ENCODE measurements at regions not wholly inside any gene's neighbourhood (a gene's known extent, or its start where the extent isn't known, plus 50 kb on each side); places are given as distances from the start of the nearest gene placed in this dataset.

DNA sequence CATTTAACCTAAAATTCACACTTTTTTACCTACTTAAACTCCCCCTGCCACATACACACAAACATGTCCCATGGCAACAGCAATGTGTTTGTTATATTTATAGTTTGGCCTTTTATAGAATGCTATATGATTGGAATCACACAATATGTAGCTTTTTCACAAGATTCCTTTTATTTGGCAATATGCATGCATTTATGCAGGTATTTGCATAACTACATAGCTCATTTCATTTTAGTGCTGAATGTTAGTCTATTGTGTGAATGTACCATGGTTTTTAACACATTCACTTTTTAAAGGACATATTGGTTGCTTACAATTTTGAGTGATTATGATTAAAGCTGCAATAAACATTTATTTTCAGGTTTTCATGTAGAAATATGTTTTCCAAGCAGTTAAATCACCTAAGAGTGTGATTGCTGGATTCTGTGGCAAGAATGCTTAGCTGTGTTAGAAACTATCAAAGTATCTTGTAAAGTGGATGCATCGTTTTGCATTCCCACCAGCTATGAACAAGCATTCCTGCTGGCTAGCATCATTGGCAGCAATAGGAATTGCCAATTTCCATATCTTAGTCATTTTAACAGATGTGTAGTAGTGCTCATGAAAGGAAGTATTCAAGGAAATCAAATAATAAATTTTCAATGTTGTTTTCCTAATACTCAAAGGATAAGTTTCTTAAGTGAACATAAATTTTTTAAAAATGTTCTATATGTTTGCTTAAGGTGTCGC is 557.0 kb downstream of the SLITRK1 start:
- Mint-ChIP-seq H3K4me3 (no peak overlapping the region), H3K27ac (no peak overlapping the region), H3K4me1 (no peaks in the 10 kb centered on the region), H3K27me3 (ENCODE audit: low read depth in 3 of 3) (peaks cover 0 to 3% (median 0%) of the 10 kb centered on the region in 3 donors), H3K36me3 (no peaks in the 10 kb centered on the region), H3K9me3 (peaks cover 2 to 15% (median 3%) of the 10 kb centered on the region in 7 donors)
- H3K79me2 ChIP-seq (ENCODE audit: insufficient read depth, low read length) = no peaks in the 10 kb centered on the region
- no peaks in the 10 kb centered on the region for H3K27me3 ChIP-seq (ENCODE audit: control insufficient read depth in 2 of 2, insufficient read depth in 2 of 2, low read length in 2 of 2)
- no peak overlapping the region for H3K4me3 ChIP-seq (replicated peaks in 1 of 3; ENCODE audit: low read depth in 2 of 3, low read length in 3 of 3)
- no CpG with 5 or more reads among the region's 2 CpGs for WGBS (ENCODE audit: insufficient coverage)
- intact Hi-C loops (cut with micrococcal nuclease) = no loop called here
- no peak overlapping the region for H2AFZ ChIP-seq (ENCODE audit: insufficient read depth, low read depth, low read length, poor library complexity, severe bottlenecking)
- no peak for DNase-seq
- no peaks in the 10 kb centered on the region for H3K36me3 ChIP-seq (replicated peaks in 1 of 2; ENCODE audit: control insufficient read depth in 1 of 2, insufficient read depth in 2 of 2, low read length in 2 of 2)
- no peaks in the 10 kb centered on the region for H4K20me1 ChIP-seq (ENCODE audit: insufficient read depth, low read length)
- TF ChIP-seq, protein P1, sequence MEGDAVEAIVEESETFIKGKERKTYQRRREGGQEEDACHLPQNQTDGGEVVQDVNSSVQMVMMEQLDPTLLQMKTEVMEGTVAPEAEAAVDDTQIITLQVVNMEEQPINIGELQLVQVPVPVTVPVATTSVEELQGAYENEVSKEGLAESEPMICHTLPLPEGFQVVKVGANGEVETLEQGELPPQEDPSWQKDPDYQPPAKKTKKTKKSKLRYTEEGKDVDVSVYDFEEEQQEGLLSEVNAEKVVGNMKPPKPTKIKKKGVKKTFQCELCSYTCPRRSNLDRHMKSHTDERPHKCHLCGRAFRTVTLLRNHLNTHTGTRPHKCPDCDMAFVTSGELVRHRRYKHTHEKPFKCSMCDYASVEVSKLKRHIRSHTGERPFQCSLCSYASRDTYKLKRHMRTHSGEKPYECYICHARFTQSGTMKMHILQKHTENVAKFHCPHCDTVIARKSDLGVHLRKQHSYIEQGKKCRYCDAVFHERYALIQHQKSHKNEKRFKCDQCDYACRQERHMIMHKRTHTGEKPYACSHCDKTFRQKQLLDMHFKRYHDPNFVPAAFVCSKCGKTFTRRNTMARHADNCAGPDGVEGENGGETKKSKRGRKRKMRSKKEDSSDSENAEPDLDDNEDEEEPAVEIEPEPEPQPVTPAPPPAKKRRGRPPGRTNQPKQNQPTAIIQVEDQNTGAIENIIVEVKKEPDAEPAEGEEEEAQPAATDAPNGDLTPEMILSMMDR (IDR thresholded peaks at IDR 0.05) = no peak
- H3K4me2 ChIP-seq (replicated peaks; ENCODE audit: extremely low read depth, low read length, poor library complexity, severe bottlenecking) = no peak overlapping the region
- no peak overlapping the region for H3K9ac ChIP-seq (ENCODE audit: insufficient read depth, low read length, poor library complexity, severe bottlenecking)
- no peak overlapping the region for H3K27ac ChIP-seq (ENCODE audit: low read depth in 1 of 2, low read length in 2 of 2)
- H3K4me1 ChIP-seq (ENCODE audit: control insufficient read depth in 1 of 2, insufficient read depth in 2 of 2, low read length in 2 of 2) = no peaks in the 10 kb centered on the region
- H3K9me3 ChIP-seq (replicated peaks in 1 of 2; ENCODE audit: control insufficient read depth in 1 of 2, insufficient read depth in 1 of 2, low read length in 2 of 2) = peaks cover 7% of the 10 kb centered on the region in 2 donors

GRCh38 chr13:83311886-83312577 is 570.2 kb downstream of the SLITRK1 start:
- no peak overlapping the region for H3K4me2 ChIP-seq (replicated peaks; ENCODE audit: extremely low read depth, low read length, poor library complexity, severe bottlenecking)
- no peaks in the 10 kb centered on the region for H3K36me3 ChIP-seq (replicated peaks in 1 of 2; ENCODE audit: control insufficient read depth in 1 of 2, insufficient read depth in 2 of 2, low read length in 2 of 2)
- peaks cover 0 to 3% of the 10 kb centered on the region in 2 donors for H3K9me3 ChIP-seq (replicated peaks in 1 of 2; ENCODE audit: control insufficient read depth in 1 of 2, insufficient read depth in 1 of 2, low read length in 2 of 2)
- no peak for DNase-seq
- no peak overlapping the region for H2AFZ ChIP-seq (ENCODE audit: insufficient read depth, low read depth, low read length, poor library complexity, severe bottlenecking)
- Mint-ChIP-seq H3K27ac (no peak overlapping the region), H3K4me1 (no peaks in the 10 kb centered on the region), H3K9me3 (peaks cover 0 to 9% (median 0%) of the 10 kb centered on the region in 7 donors), H3K27me3 (ENCODE audit: low read depth in 3 of 3) (no peaks in the 10 kb centered on the region), H3K4me3 (no peak overlapping the region), H3K36me3 (no peaks in the 10 kb centered on the region)
- no peak overlapping the region for H3K4me3 ChIP-seq (replicated peaks in 1 of 3; ENCODE audit: low read depth in 2 of 3, low read length in 3 of 3)
- no peaks in the 10 kb centered on the region for H3K27me3 ChIP-seq (ENCODE audit: control insufficient read depth in 2 of 2, insufficient read depth in 2 of 2, low read length in 2 of 2)
- WGBS (ENCODE audit: insufficient coverage) = no CpG with 5 or more reads among the region's 2 CpGs
- no peaks in the 10 kb centered on the region for H3K4me1 ChIP-seq (ENCODE audit: control insufficient read depth in 1 of 2, insufficient read depth in 2 of 2, low read length in 2 of 2)
- H4K20me1 ChIP-seq (ENCODE audit: insufficient read depth, low read length) = no peaks in the 10 kb centered on the region
- intact Hi-C loops (cut with micrococcal nuclease) = no loop called here
- TF ChIP-seq, protein P1 (IDR thresholded peaks at IDR 0.05) = no peak
- no peaks in the 10 kb centered on the region for H3K79me2 ChIP-seq (ENCODE audit: insufficient read depth, low read length)
- H3K9ac ChIP-seq (ENCODE audit: insufficient read depth, low read length, poor library complexity, severe bottlenecking) = no peak overlapping the region
- no peak overlapping the region for H3K27ac ChIP-seq (ENCODE audit: low read depth in 1 of 2, low read length in 2 of 2)

Measured in CD14-positive monocyte (primary cell).